ENCODE measurements at regions not wholly inside any gene's neighbourhood (a gene's known extent, or its start where the extent isn't known, plus 50 kb on each side); places are given as distances from the start of the nearest gene placed in this dataset.

DNA sequence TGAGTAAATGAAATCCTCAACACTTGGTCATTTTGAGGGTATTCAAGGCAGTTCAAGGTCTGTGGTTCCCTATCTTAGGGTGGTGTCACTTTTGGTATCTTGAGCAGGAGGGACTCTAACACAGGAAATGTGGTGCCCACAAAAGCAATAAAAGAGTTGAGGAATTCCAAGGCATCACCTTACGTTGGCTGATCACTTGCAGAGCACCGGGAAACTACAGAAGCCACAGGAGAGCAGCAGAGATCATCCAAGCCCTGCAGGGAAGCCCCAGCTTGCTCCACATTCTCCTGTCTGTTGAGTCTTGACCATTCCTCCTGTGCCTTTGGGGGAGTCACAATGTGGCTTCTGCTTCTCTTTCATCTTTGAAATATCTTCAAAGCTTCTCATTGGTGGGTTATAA, 565.8 kb upstream of the ADARB2 start:
- no peak for ATAC-seq (ENCODE audit: poor library complexity)
- intact Hi-C loops (cut with DNase I) = no loop called here
- DNase-seq = no peak

DNA sequence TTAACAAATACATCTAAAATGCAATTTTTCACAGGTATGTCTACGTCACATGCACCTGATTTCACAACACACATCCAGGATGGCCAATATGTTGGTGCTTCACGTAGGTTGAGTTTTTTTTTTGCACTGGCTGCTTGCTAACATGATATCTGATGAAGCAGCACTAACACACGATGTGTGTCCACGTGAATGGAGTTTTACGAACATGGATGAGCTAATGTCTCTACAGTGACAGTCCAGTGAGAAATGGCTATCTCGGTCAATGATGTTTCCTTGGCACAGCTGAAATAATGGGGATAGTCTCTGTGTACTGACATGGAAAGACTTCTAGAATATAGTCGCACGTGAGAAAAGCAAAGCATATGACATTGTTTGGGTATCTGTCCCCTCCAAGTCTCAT, 563.9 kb upstream of the ADARB2 start:
- ATAC-seq (ENCODE audit: poor library complexity) (no peak), DNase-seq (no peak)
- intact Hi-C loops (cut with DNase I) = no loop called here

DNA sequence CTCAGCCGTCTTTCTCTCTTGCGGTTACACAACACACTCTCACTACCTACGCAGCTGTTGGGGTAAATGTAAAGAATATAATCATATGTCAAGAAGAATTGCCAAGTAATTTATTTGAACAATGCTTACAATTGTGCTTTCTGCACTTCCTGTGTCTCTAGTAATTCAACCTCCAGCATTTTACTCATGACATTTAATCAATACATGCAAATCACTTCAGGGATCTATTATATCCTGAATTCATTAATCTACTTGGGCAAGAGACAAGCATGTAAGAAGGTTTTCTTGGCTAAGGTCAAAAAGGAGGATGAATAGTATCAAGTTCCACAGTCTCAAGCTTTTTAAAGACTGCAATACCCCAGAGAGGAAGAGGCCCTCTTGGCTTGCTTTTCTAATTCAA, 562.9 kb upstream of the ADARB2 start:
- intact Hi-C loops (cut with DNase I) = no loop called here
- ATAC-seq (ENCODE audit: poor library complexity) (no peak), DNase-seq (no peak)

DNA sequence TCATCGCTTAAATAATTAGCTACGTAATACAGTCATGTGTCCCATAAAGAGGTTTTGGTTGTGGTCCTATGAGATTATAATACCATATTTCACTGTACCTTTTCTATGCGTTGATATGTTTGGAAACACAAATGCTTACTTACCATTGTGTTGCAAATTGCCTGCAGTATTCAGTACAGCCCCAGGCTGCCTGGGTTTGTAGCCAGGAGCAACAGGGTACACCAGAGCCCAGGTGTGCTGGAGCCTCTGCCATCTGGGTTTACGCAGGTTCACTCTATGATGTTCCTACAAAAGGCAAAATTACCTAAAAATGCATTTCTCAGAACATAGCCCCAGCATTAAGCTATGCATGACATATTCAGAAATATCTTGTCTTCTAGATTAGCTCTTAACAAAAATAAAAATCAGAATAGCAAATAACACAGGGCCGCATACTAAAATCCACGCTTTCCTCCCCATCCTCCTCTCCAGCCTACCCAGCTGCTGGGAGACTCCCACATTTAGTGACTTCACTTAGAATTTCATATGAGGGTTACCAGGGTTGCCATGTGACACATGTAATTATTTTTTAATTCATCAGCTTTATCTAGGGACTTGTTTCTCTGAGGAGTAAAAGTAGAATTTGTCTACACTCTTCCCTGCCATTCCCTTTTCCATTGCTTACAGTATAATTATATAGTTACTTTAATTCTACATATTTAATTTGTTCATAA, 559.0 kb upstream of the ADARB2 start:
- DNase-seq (no peak), ATAC-seq (ENCODE audit: poor library complexity) (no peak)
- intact Hi-C loops (cut with DNase I) = no loop called here

DNA sequence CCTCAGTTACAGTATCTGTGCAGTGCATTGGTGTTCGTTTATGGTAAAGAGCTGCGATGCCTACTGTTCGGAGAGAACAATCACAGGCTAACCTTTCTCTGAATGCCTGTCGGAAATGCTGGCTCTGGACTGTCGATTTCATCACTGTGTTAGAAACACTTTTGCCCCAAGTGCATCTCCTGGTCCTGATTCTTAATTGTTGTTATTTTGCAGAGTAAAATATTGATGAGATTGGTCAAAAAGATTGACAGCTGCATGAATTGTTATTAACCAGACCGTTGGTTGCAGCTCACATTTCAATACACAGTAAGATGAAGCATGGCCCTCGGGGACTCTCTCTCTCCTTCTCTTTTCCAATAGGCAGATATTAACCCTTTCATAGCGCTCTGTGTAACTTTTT, 557.4 kb upstream of the ADARB2 start:
- DNase-seq (no peak), ATAC-seq (ENCODE audit: poor library complexity) (no peak)
- intact Hi-C loops (cut with DNase I) = no loop called here

DNA sequence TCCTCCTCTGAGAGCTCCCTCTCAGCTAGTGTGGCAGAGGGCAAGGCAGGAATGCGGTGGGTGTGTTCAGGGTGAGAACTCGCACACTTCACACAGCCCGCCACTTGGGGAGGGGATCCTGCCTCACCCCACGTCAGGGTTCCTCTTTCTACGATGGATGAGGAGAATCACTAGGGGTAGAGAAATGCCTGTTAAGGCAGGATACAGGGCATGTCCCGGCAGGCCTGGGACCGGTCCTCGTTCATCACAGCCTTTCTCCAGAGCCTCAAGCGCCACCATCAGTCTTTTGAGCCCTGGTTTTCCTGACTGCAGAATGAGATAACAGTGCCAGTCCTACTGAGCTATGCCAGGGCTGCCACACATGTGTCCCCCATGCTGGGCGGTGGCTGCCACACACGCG, 546.7 kb upstream of the ADARB2 start:
- intact Hi-C loops (cut with DNase I) = no loop called here

DNA sequence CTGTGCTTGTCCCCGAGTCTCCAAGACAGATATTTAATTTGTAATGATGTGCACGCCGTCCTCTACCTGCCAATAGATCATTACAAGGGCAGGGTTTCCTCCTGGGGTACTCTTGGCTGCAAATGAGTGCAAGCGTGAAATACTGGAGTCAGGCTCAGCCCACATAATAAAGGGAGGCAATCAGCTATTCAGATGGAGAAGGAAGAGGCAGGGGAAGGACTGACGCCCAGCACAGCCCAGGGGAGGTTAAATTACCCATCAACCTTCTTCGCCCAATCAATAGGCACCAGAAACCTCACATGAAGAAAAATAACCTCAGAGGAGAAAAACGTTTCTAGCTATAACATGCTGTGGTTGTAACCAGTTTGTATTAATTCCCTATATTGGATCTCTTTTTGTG, 544.9 kb upstream of the ADARB2 start:
- ATAC-seq (ENCODE audit: poor library complexity) = no peak
- no peak for DNase-seq
- intact Hi-C loops (cut with DNase I) = no loop called here

More for the DNA sequence above, 546.7 kb upstream of the ADARB2 start:
- no peak for DNase-seq
- no peak for ATAC-seq (ENCODE audit: poor library complexity)

DNA sequence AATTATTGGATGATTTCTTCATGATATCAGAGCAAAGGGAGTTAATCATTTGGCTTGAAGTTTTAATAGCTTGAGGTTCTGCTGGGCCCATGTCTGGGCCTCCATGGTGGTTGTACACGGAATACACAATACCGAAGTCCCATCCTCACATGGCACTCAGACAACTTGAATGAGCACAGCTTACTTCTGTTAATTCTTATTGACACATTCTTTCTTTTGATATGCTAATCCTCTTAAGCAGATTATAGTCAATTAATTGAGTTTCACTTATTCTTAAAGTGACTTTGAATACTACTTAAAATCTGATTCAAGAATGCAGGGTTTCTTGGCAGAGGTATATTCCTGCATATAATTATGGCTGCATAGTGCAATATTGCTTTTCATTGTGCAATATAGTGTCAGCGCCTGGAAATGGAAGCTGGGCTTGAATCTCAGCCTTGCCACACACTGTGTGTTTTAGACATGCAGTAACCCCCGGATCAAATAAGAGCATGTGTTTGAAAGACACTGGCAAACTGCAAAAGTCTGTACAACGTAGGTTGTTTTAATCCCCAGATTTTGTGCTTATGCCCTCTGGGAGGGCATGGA, 543.5 kb upstream of the ADARB2 start:
- DNase-seq = no peak
- ATAC-seq (ENCODE audit: poor library complexity) = no peak
- intact Hi-C loops (cut with DNase I) = no loop called here

DNA sequence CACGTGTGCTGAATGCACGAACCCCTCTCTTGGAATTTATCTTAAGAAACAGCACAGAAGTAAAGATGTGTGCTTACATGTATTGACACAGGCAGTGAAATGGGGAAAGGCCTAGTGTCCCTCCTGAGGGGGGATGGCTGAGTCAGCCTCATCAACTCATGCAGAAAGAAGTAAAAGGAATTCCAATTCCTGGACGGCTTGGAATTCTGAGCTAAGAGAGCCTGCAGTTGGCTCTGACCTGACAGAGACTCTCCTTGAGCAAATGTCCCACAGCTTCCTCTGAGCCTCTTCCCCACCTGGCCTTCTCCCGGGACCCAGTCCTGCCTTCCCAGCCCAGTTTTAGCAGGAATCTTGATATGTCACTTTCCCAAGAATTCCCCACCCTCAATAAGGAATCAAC, 542.4 kb upstream of the ADARB2 start:
- DNase-seq (no peak), ATAC-seq (ENCODE audit: poor library complexity) (no peak)
- intact Hi-C loops (cut with DNase I) = no loop called here

DNA sequence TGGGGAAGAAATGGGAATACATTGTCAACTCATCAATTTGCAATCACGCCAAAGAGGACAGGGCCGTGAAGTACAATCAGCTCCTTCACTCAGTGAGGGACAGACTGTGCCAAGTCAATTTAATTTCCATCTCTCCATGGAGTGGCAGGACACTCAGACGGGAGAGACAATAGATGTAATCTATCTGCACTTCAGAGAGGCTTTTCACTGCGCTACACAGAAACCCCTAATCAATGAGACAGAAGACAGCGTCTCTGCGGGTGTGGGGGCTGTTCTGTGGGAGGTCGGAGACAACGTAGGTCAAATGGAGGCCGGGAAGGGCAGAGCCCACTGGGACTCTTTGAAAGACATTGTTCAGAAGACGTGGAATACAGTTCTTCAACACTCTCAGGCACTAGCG, 541.0 kb upstream of the ADARB2 start:
- DNase-seq (no peak), ATAC-seq (ENCODE audit: poor library complexity) (no peak)

DNA sequence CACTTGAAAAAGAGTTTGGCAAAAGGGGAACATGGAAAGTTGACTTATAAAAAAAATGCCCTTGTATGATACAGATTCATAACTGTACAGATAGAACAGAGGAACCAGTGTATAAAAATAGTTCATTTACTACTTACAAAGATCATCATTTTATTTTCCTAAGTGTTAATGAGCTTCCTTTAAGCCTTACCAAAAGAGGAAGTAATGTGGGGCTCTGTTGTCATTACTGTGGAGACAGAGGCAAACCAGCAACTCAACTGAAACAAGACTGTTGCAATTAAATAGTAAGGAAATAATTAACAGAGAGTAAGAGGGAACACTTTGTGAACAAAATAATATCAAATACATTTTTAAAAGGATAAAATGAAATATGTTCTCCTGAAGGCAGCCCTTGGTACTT, 526.2 kb upstream of the ADARB2 start:
- intact Hi-C loops (cut with DNase I) = no loop called here
- no peak for ATAC-seq (ENCODE audit: poor library complexity)
- no peak for DNase-seq

More for the DNA sequence above, 541.0 kb upstream of the ADARB2 start:
- intact Hi-C loops (cut with DNase I) = no loop called here

DNA sequence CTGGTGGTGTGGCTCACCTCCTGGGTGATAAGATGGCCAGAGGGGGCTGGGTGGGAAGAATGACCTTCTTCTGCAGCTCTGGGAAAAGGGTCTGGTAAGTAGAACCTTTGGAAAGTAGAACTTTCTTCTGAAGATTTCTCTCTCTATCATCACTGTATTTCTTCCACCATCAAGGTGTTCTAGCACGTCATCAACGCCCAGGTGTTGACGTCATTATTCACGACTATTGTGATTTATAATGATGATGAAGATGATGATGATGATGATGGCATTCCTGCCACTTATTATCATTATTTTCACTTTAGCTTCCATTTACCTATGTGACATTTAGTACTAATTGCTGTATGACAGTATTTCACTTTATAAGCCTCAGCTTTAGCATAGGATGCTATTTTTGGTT, 525.6 kb upstream of the ADARB2 start:
- intact Hi-C loops (cut with DNase I) = no loop called here
- ATAC-seq (ENCODE audit: poor library complexity) (no peak), DNase-seq (no peak)

DNA sequence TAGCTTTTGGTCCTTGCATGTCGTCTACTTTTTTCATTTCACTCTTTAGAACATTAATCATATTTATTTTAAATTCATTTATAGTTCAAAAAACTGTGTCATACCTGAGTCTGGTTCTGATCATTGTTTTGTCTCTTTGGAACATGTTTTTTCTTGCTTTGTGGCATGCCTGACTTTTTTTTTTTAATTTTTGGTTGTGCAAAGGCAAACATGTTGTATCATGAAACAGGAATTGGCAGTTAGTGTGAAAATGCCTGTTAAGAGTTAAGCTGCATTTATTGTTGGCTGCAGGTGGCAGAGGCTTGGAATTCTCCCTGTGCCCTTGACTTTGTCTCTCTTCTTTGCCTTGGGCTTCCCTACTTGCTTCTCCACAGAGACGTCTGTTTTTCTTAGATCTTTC, 525.0 kb upstream of the ADARB2 start:
- DNase-seq = no peak
- ATAC-seq (ENCODE audit: poor library complexity) = no peak
- intact Hi-C loops (cut with DNase I) = no loop called here

DNA sequence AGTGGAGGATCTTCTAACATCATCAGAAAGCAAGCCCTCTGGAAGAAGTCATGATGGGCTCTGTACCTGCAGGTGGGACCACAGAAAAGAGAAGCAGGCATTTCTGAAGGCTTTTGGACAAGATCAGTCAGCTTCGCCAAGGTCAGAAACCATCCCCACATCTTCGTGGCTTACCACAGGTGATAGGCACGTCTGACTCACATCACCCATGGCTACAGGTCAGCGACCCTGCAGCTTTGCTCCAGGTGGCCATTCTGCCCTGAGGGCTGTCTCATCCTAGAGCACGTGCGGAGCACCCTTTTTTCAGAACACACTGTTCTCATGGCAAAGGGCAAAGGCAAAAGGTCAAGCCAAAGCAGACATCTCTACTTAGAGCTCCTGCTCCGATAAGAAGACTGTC, 518.9 kb upstream of the ADARB2 start:
- no peak for ATAC-seq (ENCODE audit: poor library complexity)
- intact Hi-C loops (cut with DNase I) = no loop called here
- no peak for DNase-seq

DNA sequence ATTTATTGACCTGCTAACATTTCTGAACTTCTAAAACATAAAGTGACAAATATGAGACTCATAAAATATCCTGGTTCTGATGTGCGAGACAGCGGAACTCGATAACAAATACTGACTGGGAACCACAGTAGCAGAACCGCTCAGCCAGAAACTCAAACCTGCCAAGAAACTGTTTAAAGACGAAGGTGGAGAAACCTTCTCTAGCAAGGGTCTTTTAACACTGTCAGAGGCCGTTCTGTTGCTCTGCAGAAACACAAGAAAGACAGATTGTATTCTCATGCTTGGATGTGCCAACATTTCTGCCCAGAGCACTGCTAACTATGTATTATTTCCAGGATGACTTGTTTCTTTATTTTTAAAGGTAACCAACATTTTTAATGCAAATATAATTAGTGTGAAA, 514.8 kb upstream of the ADARB2 start:
- ATAC-seq (ENCODE audit: poor library complexity) = no peak
- intact Hi-C loops (cut with DNase I) = no loop called here
- no peak for DNase-seq

DNA sequence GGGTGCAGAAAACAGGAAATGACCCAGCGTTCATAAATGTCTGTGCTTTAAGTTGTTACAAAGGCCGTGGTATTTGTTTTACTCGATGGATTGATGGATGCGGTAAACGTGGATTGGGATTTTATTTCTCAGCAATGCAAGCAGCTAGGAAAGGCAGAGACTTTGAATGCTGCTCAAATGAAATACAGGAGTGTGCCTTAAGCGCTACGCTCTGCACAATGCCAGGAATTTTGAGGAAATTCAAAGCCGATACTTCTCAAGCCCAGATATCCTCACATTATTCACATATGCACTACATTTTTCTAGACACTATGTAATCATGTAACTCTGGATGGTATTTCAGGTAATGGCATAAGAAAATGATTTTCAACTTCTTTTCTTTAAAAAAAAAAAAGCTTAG, 514.3 kb upstream of the ADARB2 start:
- intact Hi-C loops (cut with DNase I) = no loop called here
- ATAC-seq (ENCODE audit: poor library complexity) = no peak

DNA sequence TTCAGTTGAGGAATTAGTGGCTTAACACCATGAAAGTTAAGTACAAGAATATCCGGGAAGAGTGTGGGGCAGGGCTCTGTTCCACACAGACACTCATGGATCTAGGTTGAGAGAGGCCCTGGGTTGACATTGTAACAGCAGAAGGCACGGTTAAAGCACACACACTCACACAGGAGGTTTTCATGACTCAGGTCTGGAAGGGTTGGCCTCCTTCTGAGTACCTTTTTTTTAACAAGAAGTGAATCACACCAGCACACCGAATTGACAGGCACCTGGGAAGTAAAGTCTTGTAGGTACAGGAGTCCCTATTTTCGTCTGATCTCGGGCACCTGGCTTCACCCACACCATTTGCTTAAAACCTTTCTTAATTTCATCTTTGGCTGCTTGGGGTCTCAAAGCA, 509.4 kb upstream of the ADARB2 start:
- DNase-seq (no peak), ATAC-seq (ENCODE audit: poor library complexity) (no peak)
- intact Hi-C loops (cut with DNase I) = no loop called here

More for the DNA sequence above, 514.3 kb upstream of the ADARB2 start:
- DNase-seq = no peak

DNA sequence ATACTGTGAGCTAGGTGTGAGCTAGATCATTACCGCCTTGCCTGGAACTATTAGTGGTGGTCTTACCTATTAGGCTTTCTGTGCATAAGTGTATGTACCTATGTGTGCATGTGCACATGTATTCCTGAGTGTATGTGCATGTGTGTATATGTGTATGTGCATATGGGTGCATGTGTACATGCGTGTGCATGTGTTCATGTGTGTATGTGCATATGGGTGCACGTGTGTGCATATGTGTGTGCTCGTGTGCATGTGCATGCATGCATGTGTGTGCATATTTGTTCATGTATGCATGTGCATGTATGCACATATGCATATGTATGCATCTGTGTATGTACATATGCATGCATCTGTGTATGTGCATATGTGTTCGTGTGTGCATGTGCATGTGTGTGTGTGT, 508.3 kb upstream of the ADARB2 start:
- no peak for DNase-seq
- intact Hi-C loops (cut with DNase I) = no loop called here
- ATAC-seq (ENCODE audit: poor library complexity) = no peak

DNA sequence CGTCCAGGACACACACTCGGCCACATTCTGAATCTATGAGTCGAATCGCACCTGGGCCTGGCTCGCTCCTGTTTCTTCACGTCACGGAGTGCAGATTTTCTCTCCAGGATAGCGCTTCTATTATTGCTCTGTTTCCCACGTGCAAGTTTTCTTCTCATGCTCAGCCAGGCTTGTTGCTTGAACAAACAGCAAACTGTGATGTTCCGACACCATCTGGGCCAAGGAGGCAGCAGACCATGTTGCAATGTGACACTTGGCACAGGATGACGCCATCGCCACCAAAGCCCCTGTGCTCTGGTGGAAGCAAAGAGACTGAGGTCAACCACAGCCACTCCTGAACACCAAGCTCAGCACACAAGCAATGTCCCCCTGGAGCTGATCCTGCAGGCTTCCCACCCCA, 507.1 kb upstream of the ADARB2 start:
- DNase-seq (no peak), ATAC-seq (ENCODE audit: poor library complexity) (no peak)
- intact Hi-C loops (cut with DNase I) = no loop called here

DNA sequence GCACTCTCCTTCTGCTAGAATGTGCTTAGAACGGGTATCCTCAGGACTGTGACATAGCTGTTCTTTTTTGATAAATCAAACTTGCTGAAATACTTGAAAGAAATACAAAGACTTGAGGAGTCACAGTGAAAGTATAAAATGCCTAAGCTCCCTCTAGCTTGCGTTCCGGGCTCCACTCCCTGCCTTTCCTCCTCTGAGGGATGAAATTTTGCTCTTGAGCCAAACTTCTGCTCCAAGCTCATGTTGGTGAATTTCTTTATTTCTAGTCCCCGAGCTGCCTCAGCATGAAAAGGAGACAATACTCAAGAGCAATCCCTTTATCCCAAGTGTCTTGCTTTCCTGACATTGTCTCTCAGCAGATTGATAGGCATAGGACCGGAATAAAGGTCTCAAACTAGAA, 499.6 kb upstream of the ADARB2 start:
- intact Hi-C loops (cut with DNase I) = no loop called here
- ATAC-seq (ENCODE audit: poor library complexity) = no peak
- DNase-seq = no peak

DNA sequence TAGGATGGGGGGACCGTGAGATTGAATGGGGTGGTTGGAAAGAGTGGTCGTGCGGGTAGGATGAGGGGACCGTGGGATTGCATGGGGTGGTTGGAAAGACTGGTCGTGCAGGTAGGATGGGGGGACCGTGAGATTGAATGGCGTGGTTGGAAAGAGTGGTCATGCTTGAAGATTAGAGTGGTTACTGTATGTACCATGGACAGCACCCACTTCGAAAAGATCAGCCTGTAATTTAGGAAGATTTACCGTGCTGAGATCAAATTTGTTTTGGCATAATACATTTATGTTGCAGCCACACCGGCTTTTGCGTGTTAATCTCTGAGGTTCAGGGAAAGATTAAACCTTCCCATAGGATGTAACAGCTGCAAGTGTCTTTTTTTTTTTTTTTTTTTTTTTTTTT, 495.2 kb upstream of the ADARB2 start:
- DNase-seq (no peak), ATAC-seq (ENCODE audit: poor library complexity) (no peak)
- intact Hi-C loops (cut with DNase I) = no loop called here
